Neural cell (in vitro differentiated cells): ENCODE measurements at regions not wholly inside any gene's neighbourhood (a gene's known extent, or its start where the extent isn't known, plus 50 kb on each side); places are given as distances from the start of the nearest gene placed in this dataset.

Experiments used
- CTCF ChIP-seq: fragments of 450-650 bp; IDR thresholded peaks from 2 replicates; pipeline ENCODE4 v1.5.1; 2014; ENCODE audit warnings: antibody characterized with exemption, mild to moderate bottlenecking, moderate library complexity; ENCODE audit not compliant: poor library complexity, severe bottlenecking
- EP300 ChIP-seq: fragments of 450-650 bp; conservative IDR thresholded peaks from 2 replicates; pipeline ENCODE4 v1.6.1; 2014; ENCODE audit warnings: antibody characterized with exemption, mild to moderate bottlenecking, moderate library complexity; ENCODE audit not compliant: poor library complexity, severe bottlenecking
- EZH2 ChIP-seq: fragments of 200-600, 300-800 bp; shearing (Covaris generic), sonication (generic); IDR thresholded peaks from 2 replicates; pipeline ENCODE4 v1.6.1; 2014; ENCODE audit warnings: antibody characterized with exemption, low read length, borderline replicate concordance, mild to moderate bottlenecking; ENCODE audit not compliant: insufficient read depth, poor library complexity, severe bottlenecking
- MXI1 ChIP-seq: fragments of 450-650 bp; conservative IDR thresholded peaks from 2 replicates; pipeline ENCODE4 v1.6.1; 2014; ENCODE audit warnings: antibody characterized with exemption, mild to moderate bottlenecking; ENCODE audit not compliant: poor library complexity, severe bottlenecking
- POLR2AphosphoS5 ChIP-seq: IDR thresholded peaks from 2 replicates; pipeline ENCODE4 v1.6.1; 2012
- RAD21 ChIP-seq: fragments of 450-650 bp; conservative IDR thresholded peaks from 2 replicates; pipeline ENCODE4 v1.6.1; 2014; ENCODE audit warnings: antibody characterized with exemption, mild to moderate bottlenecking, moderate library complexity
- SMC3 ChIP-seq: fragments of 450-650 bp; conservative IDR thresholded peaks from 2 replicates; pipeline ENCODE4 v1.6.1; 2014; ENCODE audit warnings: antibody characterized with exemption, mild to moderate bottlenecking, moderate library complexity; ENCODE audit not compliant: poor library complexity
- TAF1 ChIP-seq: IDR thresholded peaks from 2 replicates; pipeline ENCODE4 v1.6.1; 2012; ENCODE audit warnings: low read depth
- TF ChIP-seq, protein P1 (sequence below): IDR thresholded peaks from 2 replicates; pipeline ENCODE4 v1.6.1; 2012; ENCODE audit warnings: borderline replicate concordance

GRCh38 chr11:29231991-29232390 is 784.8 kb downstream of the KCNA4 start:
- TF ChIP-seq CTCF (no peak), EZH2 (no peak), POLR2AphosphoS5 (no peak), MXI1 (no peak), EP300 (no peak), TAF1 (no peak), RAD21 (no peak), SMC3 (no peak)
- TF ChIP-seq, protein P1, sequence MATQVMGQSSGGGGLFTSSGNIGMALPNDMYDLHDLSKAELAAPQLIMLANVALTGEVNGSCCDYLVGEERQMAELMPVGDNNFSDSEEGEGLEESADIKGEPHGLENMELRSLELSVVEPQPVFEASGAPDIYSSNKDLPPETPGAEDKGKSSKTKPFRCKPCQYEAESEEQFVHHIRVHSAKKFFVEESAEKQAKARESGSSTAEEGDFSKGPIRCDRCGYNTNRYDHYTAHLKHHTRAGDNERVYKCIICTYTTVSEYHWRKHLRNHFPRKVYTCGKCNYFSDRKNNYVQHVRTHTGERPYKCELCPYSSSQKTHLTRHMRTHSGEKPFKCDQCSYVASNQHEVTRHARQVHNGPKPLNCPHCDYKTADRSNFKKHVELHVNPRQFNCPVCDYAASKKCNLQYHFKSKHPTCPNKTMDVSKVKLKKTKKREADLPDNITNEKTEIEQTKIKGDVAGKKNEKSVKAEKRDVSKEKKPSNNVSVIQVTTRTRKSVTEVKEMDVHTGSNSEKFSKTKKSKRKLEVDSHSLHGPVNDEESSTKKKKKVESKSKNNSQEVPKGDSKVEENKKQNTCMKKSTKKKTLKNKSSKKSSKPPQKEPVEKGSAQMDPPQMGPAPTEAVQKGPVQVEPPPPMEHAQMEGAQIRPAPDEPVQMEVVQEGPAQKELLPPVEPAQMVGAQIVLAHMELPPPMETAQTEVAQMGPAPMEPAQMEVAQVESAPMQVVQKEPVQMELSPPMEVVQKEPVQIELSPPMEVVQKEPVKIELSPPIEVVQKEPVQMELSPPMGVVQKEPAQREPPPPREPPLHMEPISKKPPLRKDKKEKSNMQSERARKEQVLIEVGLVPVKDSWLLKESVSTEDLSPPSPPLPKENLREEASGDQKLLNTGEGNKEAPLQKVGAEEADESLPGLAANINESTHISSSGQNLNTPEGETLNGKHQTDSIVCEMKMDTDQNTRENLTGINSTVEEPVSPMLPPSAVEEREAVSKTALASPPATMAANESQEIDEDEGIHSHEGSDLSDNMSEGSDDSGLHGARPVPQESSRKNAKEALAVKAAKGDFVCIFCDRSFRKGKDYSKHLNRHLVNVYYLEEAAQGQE = no peak
